GM12878 (cell line): ENCODE measurements at regions not wholly inside any gene's neighbourhood (a gene's known extent, or its start where the extent isn't known, plus 50 kb on each side); places are given as distances from the start of the nearest gene placed in this dataset.
A peak's percentile ranks its signal among the peaks of the same experiment; 100 is the strongest.

Source experiments
- ATF7 ChIP-seq: fragments of 450-650 bp; IDR thresholded peaks from 2 replicates; pipeline ENCODE4 v1.6.1; 2016; ENCODE audit warnings: low read depth, mild to moderate bottlenecking
- BACH1 ChIP-seq: fragments of 450-650 bp; IDR thresholded peaks from 2 replicates; pipeline ENCODE4 v1.6.1; 2017; ENCODE audit warnings: mild to moderate bottlenecking, borderline replicate concordance
- CHD4 ChIP-seq: fragments of 200-600 bp; sonication (generic); IDR thresholded peaks from 2 replicates; pipeline ENCODE4 v1.6.1; 2016; ENCODE audit warnings: mild to moderate bottlenecking
- FOS ChIP-seq: IDR thresholded peaks from 3 replicates; pipeline ENCODE4 v1.6.1; 2011; ENCODE audit warnings: borderline replicate concordance; ENCODE audit not compliant: insufficient read length; ENCODE audit errors: extremely low read depth
- FOXK2 ChIP-seq: fragments of 450-650 bp; IDR thresholded peaks from 2 replicates; pipeline ENCODE4 v1.6.1; 2017; ENCODE audit warnings: mild to moderate bottlenecking, moderate library complexity
- HCFC1 ChIP-seq: fragments of 150-350 bp; IDR thresholded peaks from 2 replicates; pipeline ENCODE4 v1.6.1; 2014; ENCODE audit warnings: low read length
- JUNB ChIP-seq: IDR thresholded peaks from 2 replicates; pipeline ENCODE4 v1.6.1; 2016; ENCODE audit warnings: antibody characterized with exemption, mild to moderate bottlenecking
- KDM1A ChIP-seq: fragments of 200-600 bp; sonication (generic); IDR thresholded peaks from 2 replicates; pipeline ENCODE4 v1.6.1; 2016; ENCODE audit warnings: borderline replicate concordance
- MTA2 ChIP-seq: fragments of 450-650 bp; IDR thresholded peaks from 2 replicates; pipeline ENCODE4 v1.6.1; 2016; ENCODE audit warnings: low read depth, mild to moderate bottlenecking, moderate library complexity
- RAD21 ChIP-seq: IDR thresholded peaks from 2 replicates; pipeline ENCODE4 v1.6.1; 2011; ENCODE audit warnings: mild to moderate bottlenecking, low read depth, low read length, moderate library complexity; ENCODE audit not compliant: insufficient read depth
- RAD51 ChIP-seq: fragments of 450-650 bp; IDR thresholded peaks from 2 replicates; pipeline ENCODE4 v1.6.1; 2016; ENCODE audit warnings: moderate library complexity, mild to moderate bottlenecking, inconsistent platforms
- RBBP5 ChIP-seq: fragments of 200-600 bp; sonication (generic); conservative IDR thresholded peaks from 2 replicates; pipeline ENCODE4 v1.6.1; 2016
- RUNX3 ChIP-seq: IDR thresholded peaks from 2 replicates; pipeline ENCODE4 v1.6.1; 2012; ENCODE audit warnings: low read length, inconsistent platforms
- SMAD1 ChIP-seq: fragments of 450-650 bp; IDR thresholded peaks from 2 replicates; pipeline ENCODE4 v1.6.1; 2018; ENCODE audit warnings: mild to moderate bottlenecking, low read depth; ENCODE audit not compliant: partially characterized antibody
- SRF ChIP-seq, 2 experiments: IDR thresholded peaks; 2 replicates each; pipeline ENCODE4 v1.6.1; 2011; ENCODE audit warnings: low read depth in 2 of 2, low read length in 2 of 2, mild to moderate bottlenecking in 1 of 2, moderate library complexity in 1 of 2
- TCF7 ChIP-seq: IDR thresholded peaks from 2 replicates; pipeline ENCODE4 v1.6.1; 2014; ENCODE audit warnings: antibody characterized with exemption, borderline replicate concordance
- TF ChIP-seq, protein P1 (sequence below): fragments of 150-350 bp; IDR thresholded peaks from 2 replicates; pipeline ENCODE4 v1.6.1; 2016; ENCODE audit warnings: low read depth, low read length
- TF ChIP-seq, protein P2 (sequence below): IDR thresholded peaks from 2 replicates; pipeline ENCODE4 v1.6.1; 2012; ENCODE audit warnings: low read length, inconsistent platforms
- TF ChIP-seq, protein P3 (sequence below): fragments of 150-350 bp; IDR thresholded peaks from 2 replicates; pipeline ENCODE4 v1.6.1; 2014; ENCODE audit warnings: mild to moderate bottlenecking, low read depth, low read length
- TF ChIP-seq, protein P4 (sequence below): fragments of 450-650 bp; IDR thresholded peaks from 2 replicates; pipeline ENCODE4 v1.6.1; 2018; ENCODE audit warnings: mild to moderate bottlenecking, low read depth, moderate library complexity; ENCODE audit not compliant: partially characterized antibody
- TF ChIP-seq, protein P5 (sequence below): IDR thresholded peaks from 2 replicates; pipeline ENCODE4 v1.6.1; 2011; ENCODE audit warnings: borderline replicate concordance, low read depth, mild to moderate bottlenecking, moderate library complexity, mixed read lengths, low read length; ENCODE audit not compliant: insufficient read depth; ENCODE audit errors: extremely low read length

DNA sequence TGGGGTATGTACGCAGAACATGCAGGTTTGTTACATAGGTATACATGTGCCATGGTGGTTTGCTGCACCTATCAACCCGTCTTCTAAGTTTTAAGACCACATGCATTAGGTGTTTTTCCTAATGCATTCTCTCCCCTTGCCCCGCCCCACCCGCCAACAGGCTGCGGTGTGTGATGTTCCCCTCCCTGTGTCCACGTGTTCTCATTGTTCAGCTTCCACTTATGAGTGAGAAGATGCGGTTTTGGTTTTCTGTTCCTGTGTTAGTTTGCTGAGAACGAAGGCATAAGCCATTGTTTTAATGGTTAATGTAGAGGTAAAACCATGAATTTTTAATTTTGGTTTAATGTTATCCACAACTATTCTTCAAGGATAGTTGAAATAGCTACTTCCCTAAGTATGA, 346.8 kb upstream of the EPHA6 start (continued):
- TF ChIP-seq, protein P1, sequence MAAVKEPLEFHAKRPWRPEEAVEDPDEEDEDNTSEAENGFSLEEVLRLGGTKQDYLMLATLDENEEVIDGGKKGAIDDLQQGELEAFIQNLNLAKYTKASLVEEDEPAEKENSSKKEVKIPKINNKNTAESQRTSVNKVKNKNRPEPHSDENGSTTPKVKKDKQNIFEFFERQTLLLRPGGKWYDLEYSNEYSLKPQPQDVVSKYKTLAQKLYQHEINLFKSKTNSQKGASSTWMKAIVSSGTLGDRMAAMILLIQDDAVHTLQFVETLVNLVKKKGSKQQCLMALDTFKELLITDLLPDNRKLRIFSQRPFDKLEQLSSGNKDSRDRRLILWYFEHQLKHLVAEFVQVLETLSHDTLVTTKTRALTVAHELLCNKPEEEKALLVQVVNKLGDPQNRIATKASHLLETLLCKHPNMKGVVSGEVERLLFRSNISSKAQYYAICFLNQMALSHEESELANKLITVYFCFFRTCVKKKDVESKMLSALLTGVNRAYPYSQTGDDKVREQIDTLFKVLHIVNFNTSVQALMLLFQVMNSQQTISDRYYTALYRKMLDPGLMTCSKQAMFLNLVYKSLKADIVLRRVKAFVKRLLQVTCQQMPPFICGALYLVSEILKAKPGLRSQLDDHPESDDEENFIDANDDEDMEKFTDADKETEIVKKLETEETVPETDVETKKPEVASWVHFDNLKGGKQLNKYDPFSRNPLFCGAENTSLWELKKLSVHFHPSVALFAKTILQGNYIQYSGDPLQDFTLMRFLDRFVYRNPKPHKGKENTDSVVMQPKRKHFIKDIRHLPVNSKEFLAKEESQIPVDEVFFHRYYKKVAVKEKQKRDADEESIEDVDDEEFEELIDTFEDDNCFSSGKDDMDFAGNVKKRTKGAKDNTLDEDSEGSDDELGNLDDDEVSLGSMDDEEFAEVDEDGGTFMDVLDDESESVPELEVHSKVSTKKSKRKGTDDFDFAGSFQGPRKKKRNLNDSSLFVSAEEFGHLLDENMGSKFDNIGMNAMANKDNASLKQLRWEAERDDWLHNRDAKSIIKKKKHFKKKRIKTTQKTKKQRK: no peak
- TF ChIP-seq FOS (no peak), KDM1A (no peak), FOXK2 (no peak), SRF (IDR thresholded peaks at IDR 0.05; ENCODE audit: low read depth in 2 of 2, low read length in 2 of 2) (no peak), MTA2 (peak; percentile 38; the same call in 1 of the 2 replicates), SMAD1 (no peak), RUNX3 (no peak), BACH1 (no peak), HCFC1 (no peak), CHD4 (no peak), ATF7 (no peak), RAD51 (peak; percentile 52; the same call in 1 of the 2 replicates), RAD21 (no peak), TCF7 (no peak), JUNB (no peak), RBBP5 (no peak)
- TF ChIP-seq, protein P2, sequence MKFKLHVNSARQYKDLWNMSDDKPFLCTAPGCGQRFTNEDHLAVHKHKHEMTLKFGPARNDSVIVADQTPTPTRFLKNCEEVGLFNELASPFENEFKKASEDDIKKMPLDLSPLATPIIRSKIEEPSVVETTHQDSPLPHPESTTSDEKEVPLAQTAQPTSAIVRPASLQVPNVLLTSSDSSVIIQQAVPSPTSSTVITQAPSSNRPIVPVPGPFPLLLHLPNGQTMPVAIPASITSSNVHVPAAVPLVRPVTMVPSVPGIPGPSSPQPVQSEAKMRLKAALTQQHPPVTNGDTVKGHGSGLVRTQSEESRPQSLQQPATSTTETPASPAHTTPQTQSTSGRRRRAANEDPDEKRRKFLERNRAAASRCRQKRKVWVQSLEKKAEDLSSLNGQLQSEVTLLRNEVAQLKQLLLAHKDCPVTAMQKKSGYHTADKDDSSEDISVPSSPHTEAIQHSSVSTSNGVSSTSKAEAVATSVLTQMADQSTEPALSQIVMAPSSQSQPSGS: no peak
- TF ChIP-seq, protein P3, sequence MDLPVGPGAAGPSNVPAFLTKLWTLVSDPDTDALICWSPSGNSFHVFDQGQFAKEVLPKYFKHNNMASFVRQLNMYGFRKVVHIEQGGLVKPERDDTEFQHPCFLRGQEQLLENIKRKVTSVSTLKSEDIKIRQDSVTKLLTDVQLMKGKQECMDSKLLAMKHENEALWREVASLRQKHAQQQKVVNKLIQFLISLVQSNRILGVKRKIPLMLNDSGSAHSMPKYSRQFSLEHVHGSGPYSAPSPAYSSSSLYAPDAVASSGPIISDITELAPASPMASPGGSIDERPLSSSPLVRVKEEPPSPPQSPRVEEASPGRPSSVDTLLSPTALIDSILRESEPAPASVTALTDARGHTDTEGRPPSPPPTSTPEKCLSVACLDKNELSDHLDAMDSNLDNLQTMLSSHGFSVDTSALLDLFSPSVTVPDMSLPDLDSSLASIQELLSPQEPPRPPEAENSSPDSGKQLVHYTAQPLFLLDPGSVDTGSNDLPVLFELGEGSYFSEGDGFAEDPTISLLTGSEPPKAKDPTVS: no peak
- TF ChIP-seq, protein P4, sequence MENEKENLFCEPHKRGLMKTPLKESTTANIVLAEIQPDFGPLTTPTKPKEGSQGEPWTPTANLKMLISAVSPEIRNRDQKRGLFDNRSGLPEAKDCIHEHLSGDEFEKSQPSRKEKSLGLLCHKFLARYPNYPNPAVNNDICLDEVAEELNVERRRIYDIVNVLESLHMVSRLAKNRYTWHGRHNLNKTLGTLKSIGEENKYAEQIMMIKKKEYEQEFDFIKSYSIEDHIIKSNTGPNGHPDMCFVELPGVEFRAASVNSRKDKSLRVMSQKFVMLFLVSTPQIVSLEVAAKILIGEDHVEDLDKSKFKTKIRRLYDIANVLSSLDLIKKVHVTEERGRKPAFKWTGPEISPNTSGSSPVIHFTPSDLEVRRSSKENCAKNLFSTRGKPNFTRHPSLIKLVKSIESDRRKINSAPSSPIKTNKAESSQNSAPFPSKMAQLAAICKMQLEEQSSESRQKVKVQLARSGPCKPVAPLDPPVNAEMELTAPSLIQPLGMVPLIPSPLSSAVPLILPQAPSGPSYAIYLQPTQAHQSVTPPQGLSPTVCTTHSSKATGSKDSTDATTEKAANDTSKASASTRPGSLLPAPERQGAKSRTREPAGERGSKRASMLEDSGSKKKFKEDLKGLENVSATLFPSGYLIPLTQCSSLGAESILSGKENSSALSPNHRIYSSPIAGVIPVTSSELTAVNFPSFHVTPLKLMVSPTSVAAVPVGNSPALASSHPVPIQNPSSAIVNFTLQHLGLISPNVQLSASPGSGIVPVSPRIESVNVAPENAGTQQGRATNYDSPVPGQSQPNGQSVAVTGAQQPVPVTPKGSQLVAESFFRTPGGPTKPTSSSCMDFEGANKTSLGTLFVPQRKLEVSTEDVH: no peak
- TF ChIP-seq, protein P5, sequence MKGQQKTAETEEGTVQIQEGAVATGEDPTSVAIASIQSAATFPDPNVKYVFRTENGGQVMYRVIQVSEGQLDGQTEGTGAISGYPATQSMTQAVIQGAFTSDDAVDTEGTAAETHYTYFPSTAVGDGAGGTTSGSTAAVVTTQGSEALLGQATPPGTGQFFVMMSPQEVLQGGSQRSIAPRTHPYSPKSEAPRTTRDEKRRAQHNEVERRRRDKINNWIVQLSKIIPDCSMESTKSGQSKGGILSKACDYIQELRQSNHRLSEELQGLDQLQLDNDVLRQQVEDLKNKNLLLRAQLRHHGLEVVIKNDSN: no peak
